ENCODE measurements at regions not wholly inside any gene's neighbourhood (a gene's known extent, or its start where the extent isn't known, plus 50 kb on each side); places are given as distances from the start of the nearest gene placed in this dataset.
"Not testable (repeated sequence)": the region's sequence is repeated elsewhere in the genome, so short reads cannot be mapped to it uniquely, and the experiment has no call there.

- H3K4me1 ChIP-seq (ENCODE audit: insufficient read depth); H3K36me3 ChIP-seq (ENCODE audit: insufficient read depth); H3K27ac ChIP-seq (ENCODE audit: low read depth); DNase-seq (ENCODE audit: extremely low spot score); H3K4me3 ChIP-seq (ENCODE audit: low read depth, low read length): not testable (repeated sequence)
- WGBS = 91% methylated on average over 30 of the region's 30 CpGs
Observed at GRCh38 chr2:184327805-184328204, 270.5 kb upstream of the ZNF804A start.

DNA sequence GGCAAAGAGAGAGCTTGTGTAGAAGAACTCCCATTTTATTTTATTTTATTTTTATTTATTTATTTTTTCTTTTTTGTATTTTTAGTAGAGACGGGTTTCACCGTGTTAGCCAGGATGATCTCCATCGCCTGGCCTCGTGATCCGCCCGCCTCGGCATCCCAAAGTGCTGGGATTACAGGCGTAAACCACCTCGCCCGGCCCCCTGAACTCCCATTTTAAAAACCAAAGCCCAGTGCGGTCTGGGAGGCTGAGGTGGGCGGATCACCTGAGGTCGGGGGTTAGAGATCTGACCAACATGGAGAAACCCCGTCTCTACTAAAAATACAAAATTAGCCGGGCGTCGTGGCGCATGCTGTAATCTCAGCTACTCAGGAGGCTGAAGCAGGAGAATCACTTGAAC is 267.8 kb upstream of the ZNF804A start:
- WGBS = 97% methylated on average over 18 of the region's 18 CpGs
- H3K36me3 ChIP-seq (ENCODE audit: insufficient read depth); H3K27ac ChIP-seq (ENCODE audit: low read depth): not testable (repeated sequence)

GRCh38 chr2:184336688-184337087 is 261.6 kb upstream of the ZNF804A start:
- WGBS = 59% methylated on average over 1 of the region's 1 CpG
- no peak for DNase-seq (ENCODE audit: extremely low spot score)
- H3K4me1 ChIP-seq (ENCODE audit: insufficient read depth) = no peaks in the 10 kb centered on the region
- no peak overlapping the region for H3K27ac ChIP-seq (ENCODE audit: low read depth)
- no peaks in the 10 kb centered on the region for H3K36me3 ChIP-seq (ENCODE audit: insufficient read depth)
- H3K4me3 ChIP-seq (ENCODE audit: low read depth, low read length) = no peak overlapping the region

More for the DNA sequence above, 267.8 kb upstream of the ZNF804A start:
- not testable (repeated sequence) for H3K4me1 ChIP-seq (ENCODE audit: insufficient read depth); DNase-seq (ENCODE audit: extremely low spot score); H3K4me3 ChIP-seq (ENCODE audit: low read depth, low read length)

DNA sequence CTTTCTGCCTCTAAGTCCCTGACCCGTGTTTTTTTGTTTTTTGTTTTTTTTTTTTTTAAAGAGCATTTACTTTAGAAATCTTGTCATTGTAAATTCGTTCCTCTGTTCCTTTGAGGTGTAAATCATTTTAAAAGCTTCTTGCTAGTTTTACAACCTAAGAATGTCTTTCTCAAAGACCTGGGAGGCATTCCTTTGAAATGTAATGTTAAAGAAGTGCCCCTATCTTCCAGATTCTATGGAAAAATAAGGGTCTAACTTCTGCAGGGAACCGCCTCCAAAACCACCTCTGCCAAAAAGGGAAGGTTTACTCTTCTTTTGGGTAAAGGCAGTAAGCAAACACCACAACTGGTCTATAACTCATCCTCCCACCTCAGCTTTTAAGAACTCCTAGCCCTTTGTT is 259.6 kb upstream of the ZNF804A start:
- no peaks in the 10 kb centered on the region for H3K4me1 ChIP-seq (ENCODE audit: insufficient read depth)
- 26% methylated on average over 3 of the region's 3 CpGs for WGBS
- no peak for DNase-seq (ENCODE audit: extremely low spot score)
- H3K36me3 ChIP-seq (ENCODE audit: insufficient read depth) = no peaks in the 10 kb centered on the region
- no peak overlapping the region for H3K27ac ChIP-seq (ENCODE audit: low read depth)
- H3K4me3 ChIP-seq (ENCODE audit: low read depth, low read length) = no peak overlapping the region

DNA sequence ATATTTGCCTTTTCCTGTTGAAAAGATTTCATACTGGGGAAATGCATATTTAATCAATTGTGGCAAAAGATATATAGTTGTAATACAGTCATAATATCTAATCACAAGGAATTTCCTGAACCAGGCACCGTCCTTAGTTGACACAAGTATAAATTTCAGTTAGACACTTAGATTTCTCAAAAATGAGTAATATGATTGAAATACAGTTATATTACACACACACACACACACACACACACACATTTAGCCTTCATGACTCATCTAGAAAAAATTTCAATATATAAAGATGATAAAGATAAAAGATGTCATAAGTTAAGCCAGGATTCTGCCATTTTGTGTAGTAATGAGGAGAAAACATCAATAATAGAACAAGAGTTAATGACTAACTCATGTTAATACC is 258.4 kb upstream of the ZNF804A start:
- H3K4me1 ChIP-seq (ENCODE audit: insufficient read depth) = no peaks in the 10 kb centered on the region
- H3K4me3 ChIP-seq (ENCODE audit: low read depth, low read length) = no peak overlapping the region
- no peak for DNase-seq (ENCODE audit: extremely low spot score)
- no peaks in the 10 kb centered on the region for H3K36me3 ChIP-seq (ENCODE audit: insufficient read depth)
- 48% methylated on average over 1 of the region's 1 CpG for WGBS
- H3K27ac ChIP-seq (ENCODE audit: low read depth) = no peak overlapping the region

DNA sequence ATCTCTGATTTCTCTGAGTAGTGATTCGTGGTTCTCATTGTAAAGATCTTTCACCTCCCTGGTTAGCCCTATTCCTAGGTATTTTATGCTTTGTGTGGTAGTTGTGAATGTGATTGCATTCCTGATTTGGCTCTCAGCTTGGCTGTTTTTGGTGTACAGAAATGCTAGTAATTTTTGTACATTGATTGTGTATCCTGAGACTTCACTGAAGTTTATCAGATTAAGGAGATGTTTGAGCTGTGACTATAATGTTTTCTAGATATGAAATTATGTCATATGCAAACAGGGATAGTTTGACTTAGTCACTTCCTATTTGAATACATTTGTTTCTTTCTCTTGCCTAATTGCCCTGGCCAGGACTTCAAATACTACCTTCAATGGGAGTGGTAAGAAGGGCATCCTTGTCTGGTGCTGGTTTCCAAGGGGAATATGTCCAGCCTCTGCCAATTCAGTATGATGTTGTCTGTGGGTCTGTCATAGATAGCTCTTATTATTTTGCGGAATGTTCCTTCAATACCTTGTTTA is 251.9 kb upstream of the ZNF804A start:
- Histone ChIP-seq H3K4me1 (ENCODE audit: insufficient read depth) (no peaks in the 10 kb centered on the region), H3K36me3 (ENCODE audit: insufficient read depth) (no peaks in the 10 kb centered on the region), H3K27ac (ENCODE audit: low read depth) (no peak overlapping the region), H3K4me3 (ENCODE audit: low read depth, low read length) (no peak overlapping the region)
- WGBS = 87% methylated on average over 2 of the region's 2 CpGs
- no peak for DNase-seq (ENCODE audit: extremely low spot score)

- no peak overlapping the region for H3K4me3 ChIP-seq (ENCODE audit: low read depth, low read length)
- WGBS = 74% methylated on average over 1 of the region's 1 CpG
- H3K36me3 ChIP-seq (ENCODE audit: insufficient read depth) = no peaks in the 10 kb centered on the region
- no peak for DNase-seq (ENCODE audit: extremely low spot score)
- H3K27ac ChIP-seq (ENCODE audit: low read depth) = no peak overlapping the region
- no peaks in the 10 kb centered on the region for H3K4me1 ChIP-seq (ENCODE audit: insufficient read depth)
Observed at GRCh38 chr2:184351126-184351525, 247.2 kb upstream of the ZNF804A start.

GRCh38 chr2:184357033-184357432 is 241.3 kb upstream of the ZNF804A start:
- no peaks in the 10 kb centered on the region for H3K4me1 ChIP-seq (ENCODE audit: insufficient read depth)
- 56% methylated on average over 3 of the region's 3 CpGs for WGBS
- no peak overlapping the region for H3K4me3 ChIP-seq (ENCODE audit: low read depth, low read length)
- H3K36me3 ChIP-seq (ENCODE audit: insufficient read depth) = no peaks in the 10 kb centered on the region
- DNase-seq (ENCODE audit: extremely low spot score) = no peak
- no peak overlapping the region for H3K27ac ChIP-seq (ENCODE audit: low read depth)

DNA sequence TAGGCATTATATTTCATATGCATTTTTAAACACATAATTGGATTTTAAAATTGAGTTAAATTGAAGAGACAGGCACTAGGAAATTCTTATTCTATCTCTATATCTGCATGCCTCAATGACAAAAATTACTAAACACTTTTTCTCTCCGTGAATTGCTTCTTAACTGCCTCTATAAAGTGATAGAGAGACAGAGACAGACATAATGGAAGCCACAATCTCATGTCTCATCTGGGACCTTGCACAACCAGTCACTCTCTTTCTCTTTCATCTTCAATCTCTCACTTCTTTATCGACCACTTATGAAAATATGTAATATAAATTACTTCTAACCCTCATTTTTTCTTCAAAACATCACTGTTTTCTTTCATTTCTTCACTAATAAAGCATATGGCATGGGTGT is 238.9 kb upstream of the ZNF804A start:
- no peaks in the 10 kb centered on the region for H3K36me3 ChIP-seq (ENCODE audit: insufficient read depth)
- H3K4me3 ChIP-seq (ENCODE audit: low read depth, low read length) = no peak overlapping the region
- H3K4me1 ChIP-seq (ENCODE audit: insufficient read depth) = no peaks in the 10 kb centered on the region
- 60% methylated on average over 2 of the region's 2 CpGs for WGBS
- no peak for DNase-seq (ENCODE audit: extremely low spot score)
- no peak overlapping the region for H3K27ac ChIP-seq (ENCODE audit: low read depth)

DNA sequence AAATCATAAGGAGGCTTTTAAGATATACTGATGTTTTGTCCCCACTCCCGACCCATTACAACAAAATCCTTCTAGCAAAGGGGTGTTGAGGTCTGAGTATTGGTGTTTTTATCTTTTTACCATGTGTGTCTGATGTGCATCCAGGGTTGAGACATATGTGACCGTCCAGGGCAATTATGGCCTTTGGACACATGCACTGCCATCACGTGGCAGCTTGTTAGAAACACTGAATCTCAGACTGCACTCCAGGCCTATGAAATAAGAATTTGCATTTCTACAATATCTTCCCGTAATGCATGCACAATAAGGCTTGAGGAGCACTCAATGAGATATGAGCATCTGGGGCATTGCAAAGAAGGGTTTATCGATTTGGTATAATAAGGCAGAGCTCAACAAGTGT is 235.1 kb upstream of the ZNF804A start:
- H3K27ac ChIP-seq (ENCODE audit: low read depth) = no peak overlapping the region
- WGBS = 81% methylated on average over 5 of the region's 5 CpGs
- H3K36me3 ChIP-seq (ENCODE audit: insufficient read depth) = no peaks in the 10 kb centered on the region
- DNase-seq (ENCODE audit: extremely low spot score) = no peak
- H3K4me3 ChIP-seq (ENCODE audit: low read depth, low read length) = no peak overlapping the region
- H3K4me1 ChIP-seq (ENCODE audit: insufficient read depth) = no peaks in the 10 kb centered on the region

GRCh38 chr2:184367211-184367610 is 231.1 kb upstream of the ZNF804A start:
- 59% methylated on average over 4 of the region's 4 CpGs for WGBS
- Histone ChIP-seq H3K4me1 (ENCODE audit: insufficient read depth) (no peaks in the 10 kb centered on the region), H3K4me3 (ENCODE audit: low read depth, low read length) (no peak overlapping the region), H3K27ac (ENCODE audit: low read depth) (no peak overlapping the region), H3K36me3 (ENCODE audit: insufficient read depth) (no peaks in the 10 kb centered on the region)
- no peak for DNase-seq (ENCODE audit: extremely low spot score)

GRCh38 chr2:184369307-184369706 is 229.0 kb upstream of the ZNF804A start:
- Histone ChIP-seq H3K36me3 (ENCODE audit: insufficient read depth) (no peaks in the 10 kb centered on the region), H3K4me3 (ENCODE audit: low read depth, low read length) (no peak overlapping the region), H3K27ac (ENCODE audit: low read depth) (no peak overlapping the region), H3K4me1 (ENCODE audit: insufficient read depth) (no peaks in the 10 kb centered on the region)
- 71% methylated on average over 5 of the region's 5 CpGs for WGBS
- DNase-seq (ENCODE audit: extremely low spot score) = no peak

- Histone ChIP-seq H3K4me3 (ENCODE audit: low read depth, low read length) (no peak overlapping the region), H3K27ac (ENCODE audit: low read depth) (no peak overlapping the region), H3K36me3 (ENCODE audit: insufficient read depth) (no peaks in the 10 kb centered on the region), H3K4me1 (ENCODE audit: insufficient read depth) (no peaks in the 10 kb centered on the region)
- DNase-seq (ENCODE audit: extremely low spot score) = no peak
Observed at GRCh38 chr2:184370954-184371353, 227.4 kb upstream of the ZNF804A start.

DNA sequence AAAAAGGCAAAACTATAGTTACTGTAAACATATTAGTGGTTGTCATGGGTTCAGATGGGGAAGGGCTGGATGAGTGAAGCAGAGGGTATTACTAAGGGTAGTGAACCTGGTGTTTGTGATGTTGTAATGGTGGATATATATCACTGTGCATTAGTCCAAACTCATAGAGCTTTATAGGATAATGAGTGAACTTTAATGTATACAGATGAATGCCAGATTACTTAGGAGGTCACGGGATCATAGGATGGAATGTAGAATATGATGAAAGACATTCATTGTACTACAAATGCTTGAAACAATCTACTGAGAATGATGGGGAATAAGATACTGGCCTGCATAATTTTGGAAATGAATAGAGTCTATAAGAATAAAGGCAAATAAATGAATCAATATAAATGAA is 226.7 kb upstream of the ZNF804A start:
- H3K4me3 ChIP-seq (ENCODE audit: low read depth, low read length) = no peak overlapping the region
- no peaks in the 10 kb centered on the region for H3K4me1 ChIP-seq (ENCODE audit: insufficient read depth)
- 43% methylated on average over 1 of the region's 1 CpG for WGBS
- H3K36me3 ChIP-seq (ENCODE audit: insufficient read depth) = no peaks in the 10 kb centered on the region
- no peak for DNase-seq (ENCODE audit: extremely low spot score)
- H3K27ac ChIP-seq (ENCODE audit: low read depth) = no peak overlapping the region

- no peaks in the 10 kb centered on the region for H3K36me3 ChIP-seq (ENCODE audit: insufficient read depth)
- DNase-seq (ENCODE audit: extremely low spot score) = no peak
- no peak overlapping the region for H3K27ac ChIP-seq (ENCODE audit: low read depth)
- no peaks in the 10 kb centered on the region for H3K4me1 ChIP-seq (ENCODE audit: insufficient read depth)
- no peak overlapping the region for H3K4me3 ChIP-seq (ENCODE audit: low read depth, low read length)
Observed at GRCh38 chr2:184372484-184372883, 225.8 kb upstream of the ZNF804A start.
